GM21723 (cell line): ENCODE measurements at regions not wholly inside any gene's neighbourhood (a gene's known extent, or its start where the extent isn't known, plus 50 kb on each side); places are given as distances from the start of the nearest gene placed in this dataset.

Experiments
- ATAC-seq: cut with Tn5 transposase; IDR thresholded peaks from one replicate; pipeline ENCODE4 v1.9.1; 2021; ENCODE audit warnings: mild to moderate bottlenecking, moderate library complexity; ENCODE audit not compliant: unreplicated experiment

DNA sequence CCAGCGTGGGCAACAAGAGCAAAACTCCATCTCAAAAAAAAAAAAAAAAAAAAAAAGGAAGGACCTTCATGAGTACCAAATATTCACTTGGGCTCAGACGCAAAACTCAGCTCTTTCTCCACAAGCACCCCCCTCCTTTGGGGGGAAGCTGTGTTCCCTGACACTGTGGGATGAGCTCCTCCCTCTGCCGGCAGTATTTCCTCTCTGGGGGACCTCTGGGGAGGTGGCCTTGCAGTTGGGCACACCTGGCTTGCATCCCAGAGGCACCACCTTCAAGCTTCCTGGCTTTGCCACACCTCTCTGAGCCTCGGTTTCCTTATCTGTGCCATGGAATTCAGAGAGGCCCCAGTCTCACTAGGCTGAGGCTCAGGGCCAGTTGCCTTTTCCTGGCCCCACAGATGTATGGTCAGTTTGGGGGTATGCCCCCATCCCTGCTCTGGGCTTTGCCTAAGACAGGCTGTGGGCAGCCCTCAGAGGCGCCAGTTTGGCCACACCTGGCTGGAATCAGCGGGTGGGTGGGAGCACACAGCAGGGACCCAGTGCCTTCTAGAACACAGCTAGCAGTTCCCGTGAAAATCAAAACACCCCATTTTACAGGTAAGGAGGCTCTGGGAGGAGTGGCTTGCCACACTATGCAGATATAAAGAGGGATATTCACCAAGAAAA lies 157.5 kb upstream of the IER5L start:
- ATAC-seq, result no peak

DNA sequence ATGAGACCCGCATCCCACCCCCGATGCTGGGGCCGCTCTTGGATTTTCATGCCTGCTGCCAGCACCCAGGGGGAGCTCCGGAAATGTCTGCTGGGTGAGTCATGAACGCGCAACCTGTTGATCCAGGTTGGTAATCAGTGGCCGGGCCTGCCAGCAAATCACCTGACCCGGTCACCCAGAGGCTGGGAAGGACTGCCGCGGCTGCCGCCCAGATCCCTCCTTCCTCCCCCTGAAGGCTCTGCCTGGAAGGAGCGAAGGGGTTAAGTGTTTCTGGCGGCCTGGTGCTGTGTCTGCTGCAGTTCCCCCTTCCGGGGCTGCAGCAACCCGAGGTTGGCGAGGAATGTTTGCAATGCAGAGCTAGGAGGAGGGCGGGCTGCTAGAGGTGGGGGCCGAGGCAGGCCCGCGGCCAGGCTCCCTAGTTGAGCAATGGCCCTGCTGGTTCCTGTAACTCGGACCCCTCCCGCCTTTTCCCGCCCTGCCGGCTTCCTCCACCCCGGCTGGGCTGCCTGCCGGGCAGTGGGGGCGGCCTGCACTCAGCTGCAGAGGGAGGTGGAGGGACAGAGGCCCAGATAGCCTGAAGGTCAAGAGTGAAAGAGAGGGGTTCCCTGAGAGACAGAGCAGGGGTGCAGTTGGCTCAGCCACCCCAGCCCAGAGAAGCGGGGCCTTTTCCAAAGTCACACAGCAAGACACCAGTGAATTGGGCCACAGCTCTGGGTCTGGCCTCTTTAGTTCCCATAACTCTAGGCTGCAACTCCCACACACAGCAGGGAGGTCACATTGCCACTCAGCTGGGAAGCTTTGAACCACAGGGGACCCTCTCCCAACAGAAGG lies 156.3 kb upstream of the IER5L start:
- no peak for ATAC-seq

DNA sequence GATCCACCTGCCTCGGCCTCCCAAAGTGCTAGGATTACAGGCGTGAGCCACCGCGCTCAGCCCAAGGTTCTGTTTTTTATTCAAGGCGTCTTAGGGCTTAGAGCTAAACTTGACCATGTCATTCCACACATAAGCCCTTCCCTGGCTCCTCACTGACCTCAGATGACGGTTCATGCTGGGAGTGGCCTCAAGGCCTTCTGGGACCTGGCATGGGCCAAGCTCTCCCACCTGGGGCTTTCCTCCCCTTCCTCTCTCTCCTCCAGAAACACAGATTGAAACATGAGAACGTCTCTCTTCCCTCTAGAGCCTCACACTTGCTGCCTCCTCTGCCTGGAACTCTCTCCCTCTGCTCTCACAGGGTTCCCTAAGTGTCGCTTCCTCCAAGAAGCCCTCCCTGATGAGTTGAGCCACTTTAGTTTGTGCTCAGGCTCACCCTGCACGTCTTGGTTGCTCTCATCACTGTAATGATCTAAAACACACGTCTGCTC lies 155.6 kb upstream of the IER5L start:
- ATAC-seq, result no peak

DNA sequence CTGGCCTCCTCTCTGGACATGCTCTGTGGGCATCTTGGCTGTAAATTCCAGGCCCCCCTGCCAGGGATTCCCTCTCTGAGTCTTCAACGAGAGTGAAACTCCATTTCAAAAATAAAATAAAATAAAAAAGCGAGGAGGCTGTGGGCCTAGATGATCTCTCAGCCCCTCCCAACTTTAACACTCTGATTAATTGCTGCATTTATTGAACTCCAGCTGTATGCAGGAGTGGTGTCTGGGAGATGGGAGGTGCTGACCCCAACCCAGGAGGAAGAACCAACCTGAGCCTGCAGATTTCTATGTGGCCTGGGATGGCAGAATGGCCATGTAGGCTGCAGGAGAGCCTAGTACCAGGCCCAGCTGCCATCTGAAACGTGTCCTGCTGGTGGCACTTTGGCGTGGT lies 154.5 kb upstream of the IER5L start:
- ATAC-seq, result no peak

DNA sequence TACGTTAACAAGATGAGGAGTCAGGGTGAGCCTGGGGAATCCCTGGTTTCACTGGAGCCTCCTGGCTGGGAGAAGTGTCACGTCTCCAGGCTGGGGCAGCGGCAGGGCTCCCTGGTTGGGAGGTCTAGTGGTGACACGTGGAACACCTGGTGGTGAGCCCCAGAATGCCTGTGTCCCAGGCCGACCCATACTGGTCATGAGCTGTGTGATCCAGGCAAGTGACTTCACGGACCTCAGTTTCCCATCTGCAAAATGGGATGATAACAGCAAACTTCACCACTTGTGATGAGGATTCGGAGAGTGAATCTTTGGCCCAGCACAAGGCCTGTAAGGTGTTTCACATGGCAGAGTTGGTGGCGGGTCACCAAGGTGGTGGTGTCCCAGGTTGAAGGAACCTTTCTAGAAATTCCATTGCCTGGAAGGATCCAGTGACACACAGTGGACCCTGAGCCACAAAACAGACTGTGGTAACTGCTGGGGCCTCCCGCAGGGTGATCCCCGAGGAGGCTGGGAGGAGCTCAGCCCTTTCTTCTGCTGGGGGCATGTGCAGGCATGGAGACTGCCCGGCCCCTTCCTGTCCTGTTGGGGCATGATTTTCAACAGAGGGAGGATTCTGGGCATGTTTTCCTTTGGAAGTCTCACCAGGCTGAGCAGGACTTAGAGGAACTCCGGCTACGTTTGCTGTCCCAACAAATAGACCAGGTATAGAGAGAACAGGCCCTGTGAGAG lies 153.9 kb upstream of the IER5L start:
- no peak for ATAC-seq

DNA sequence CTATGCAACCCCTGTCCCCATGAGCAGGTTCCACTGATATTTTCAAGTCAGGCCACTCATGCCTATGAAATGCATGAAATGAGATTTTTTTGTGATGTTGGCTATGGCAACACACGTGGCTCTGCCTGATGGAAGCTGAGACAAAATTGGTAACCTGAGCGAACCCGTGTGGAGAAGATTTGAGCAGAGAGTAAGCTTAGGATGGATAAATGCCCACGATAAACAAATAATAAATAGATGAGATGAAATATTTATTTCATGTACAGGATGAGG lies 153.4 kb upstream of the IER5L start:
- no peak for ATAC-seq

DNA sequence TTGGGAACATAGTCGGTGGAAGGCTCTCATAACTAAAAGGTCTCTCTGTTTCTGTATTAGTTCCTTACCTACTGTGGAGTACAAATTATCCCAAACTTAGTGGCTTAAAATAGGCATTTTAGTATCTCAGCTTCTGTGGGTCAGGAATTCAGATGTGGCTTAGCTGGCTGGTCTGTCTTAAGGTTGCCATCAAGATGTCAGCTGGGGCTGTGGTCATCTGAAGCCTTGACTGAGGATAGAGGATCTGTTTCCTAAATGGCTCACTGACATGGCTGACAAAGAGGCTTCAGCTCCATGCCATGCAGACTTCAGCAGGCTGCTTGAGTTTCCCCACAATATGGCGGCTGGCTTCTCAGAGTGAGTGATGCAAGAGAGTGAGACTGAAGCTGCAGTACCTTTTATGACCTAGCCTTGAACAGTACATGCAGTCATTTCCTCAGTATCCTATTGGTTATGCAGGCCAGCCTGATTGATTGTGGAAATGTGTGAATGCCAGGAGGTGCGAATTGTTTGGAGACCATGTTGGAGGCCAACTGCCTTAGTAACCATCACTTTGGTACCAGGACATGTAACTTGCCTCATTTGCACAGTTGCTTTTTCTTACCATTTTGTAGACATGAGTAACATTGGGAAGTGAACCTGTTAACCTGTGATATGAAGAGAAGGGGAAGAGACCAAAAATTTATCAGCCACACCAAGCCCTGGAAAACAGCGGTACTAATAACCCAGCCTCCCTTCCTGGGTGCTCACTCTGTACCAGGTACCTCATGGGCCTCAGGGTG lies 152.8 kb upstream of the IER5L start:
- ATAC-seq, result no peak

DNA sequence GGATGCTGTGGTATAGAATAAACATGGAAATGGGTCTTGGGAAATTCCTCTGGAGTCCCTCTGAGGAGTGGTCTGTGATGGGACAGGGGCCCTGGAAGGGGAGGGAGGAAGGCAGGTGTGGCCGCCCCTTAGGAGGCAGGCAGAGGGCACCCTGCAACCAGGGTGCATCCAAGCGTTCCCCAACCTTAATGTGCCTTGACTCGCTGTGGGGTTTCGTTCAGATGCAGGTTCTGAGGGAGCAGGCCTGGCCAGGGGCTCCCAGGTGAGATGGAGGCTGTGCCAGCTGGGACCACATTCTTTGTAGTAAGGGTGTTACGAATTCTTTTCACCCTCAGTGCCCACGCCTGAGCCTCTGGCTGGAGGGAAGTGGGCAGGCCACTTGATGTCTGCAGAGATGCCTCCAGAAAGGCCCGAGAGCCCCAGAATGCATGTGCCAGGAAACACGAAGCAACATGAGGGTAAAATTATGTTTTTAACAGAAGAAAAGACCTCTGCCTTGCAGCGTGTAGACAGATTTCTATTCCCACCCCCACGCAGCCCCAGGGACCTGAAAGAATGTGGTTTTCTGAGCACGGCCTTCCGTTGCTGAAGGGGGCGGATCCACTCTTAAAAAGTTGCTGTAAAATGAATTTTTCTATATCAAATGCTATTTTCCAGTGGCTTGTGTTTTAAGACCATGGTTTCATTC lies 150.4 kb upstream of the IER5L start:
- no peak for ATAC-seq

DNA sequence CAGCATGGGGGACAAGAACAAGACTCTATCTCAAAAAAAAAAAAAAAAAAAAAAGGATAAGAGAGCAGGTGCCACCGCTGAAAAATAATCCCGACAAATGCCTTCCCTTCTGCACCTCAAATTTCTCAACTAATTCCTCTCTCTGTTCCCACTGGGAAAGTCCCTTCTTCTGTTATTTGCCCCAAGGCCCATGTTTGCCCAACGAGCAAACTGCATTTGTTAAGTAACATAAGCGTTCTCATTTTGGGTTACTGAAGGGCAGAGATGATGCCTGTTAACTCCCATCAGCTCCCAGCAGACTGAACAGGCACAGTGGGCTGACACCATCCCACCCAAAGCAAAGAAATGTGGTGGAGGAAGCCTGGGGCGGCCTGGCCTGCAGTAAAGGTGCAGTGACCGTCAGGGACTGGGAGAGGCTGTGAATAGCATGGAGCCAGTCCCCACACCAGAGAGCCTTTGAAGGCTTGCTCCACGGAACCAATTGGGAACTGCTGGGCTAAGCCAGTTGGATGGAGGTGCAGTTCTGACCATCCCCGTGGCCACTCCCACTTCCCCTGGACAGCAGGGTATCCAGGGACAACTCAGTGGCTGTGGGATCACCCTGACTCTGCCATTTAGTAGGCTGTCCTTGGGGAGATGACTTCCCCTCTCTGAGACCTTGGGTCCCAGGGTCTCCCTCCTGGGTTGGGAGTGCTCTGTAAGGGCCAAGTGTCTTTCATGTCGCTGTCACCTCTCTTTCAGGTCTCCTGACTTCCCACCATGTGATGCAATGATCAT lies 149.7 kb upstream of the IER5L start:
- ATAC-seq, result no peak

DNA sequence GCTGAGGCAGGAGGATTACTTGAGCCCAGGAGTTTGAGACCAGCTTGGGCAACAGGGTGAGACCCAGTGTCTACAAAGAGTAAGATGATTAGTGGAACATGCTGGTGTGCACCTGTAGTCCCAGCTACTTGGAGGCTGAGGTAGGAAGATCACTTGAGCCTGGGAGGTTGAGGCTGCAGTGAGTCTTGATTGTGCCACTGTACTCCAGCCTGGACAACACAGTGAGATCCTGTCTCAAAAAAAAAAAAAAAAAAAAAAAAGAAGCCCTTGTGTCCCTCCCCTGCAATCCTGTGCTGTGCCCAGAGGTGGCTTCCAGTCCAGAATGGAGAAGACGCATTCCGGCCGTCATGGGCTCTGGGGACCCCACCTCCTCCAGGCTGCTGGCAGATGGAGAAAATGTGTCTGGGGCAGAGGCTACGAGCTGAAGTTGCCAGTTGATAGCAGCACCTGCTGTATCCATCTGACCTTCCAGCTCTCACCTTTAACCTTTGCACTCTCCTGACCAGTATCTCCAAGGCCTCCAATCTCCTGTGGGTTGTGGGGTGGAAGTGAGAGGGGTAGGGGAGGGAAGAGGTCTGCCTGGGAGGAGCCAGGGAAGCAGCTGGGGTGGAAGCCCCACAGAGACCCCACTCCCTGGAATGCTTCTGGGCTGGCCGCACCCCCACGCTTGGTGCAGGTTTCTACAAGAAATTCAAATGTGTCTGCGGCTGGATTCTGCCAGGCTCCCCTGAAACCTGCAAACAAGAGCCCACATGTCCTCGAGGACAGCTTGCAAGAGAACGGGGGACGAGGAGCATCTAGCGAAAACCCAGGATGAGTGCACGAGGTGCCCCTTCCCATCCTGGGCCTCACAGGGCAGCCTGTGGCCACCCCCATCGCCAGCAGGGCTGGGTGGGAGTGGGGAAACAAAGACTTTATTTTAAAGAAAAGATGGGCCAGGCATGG lies 148.3 kb upstream of the IER5L start:
- no peak for ATAC-seq

DNA sequence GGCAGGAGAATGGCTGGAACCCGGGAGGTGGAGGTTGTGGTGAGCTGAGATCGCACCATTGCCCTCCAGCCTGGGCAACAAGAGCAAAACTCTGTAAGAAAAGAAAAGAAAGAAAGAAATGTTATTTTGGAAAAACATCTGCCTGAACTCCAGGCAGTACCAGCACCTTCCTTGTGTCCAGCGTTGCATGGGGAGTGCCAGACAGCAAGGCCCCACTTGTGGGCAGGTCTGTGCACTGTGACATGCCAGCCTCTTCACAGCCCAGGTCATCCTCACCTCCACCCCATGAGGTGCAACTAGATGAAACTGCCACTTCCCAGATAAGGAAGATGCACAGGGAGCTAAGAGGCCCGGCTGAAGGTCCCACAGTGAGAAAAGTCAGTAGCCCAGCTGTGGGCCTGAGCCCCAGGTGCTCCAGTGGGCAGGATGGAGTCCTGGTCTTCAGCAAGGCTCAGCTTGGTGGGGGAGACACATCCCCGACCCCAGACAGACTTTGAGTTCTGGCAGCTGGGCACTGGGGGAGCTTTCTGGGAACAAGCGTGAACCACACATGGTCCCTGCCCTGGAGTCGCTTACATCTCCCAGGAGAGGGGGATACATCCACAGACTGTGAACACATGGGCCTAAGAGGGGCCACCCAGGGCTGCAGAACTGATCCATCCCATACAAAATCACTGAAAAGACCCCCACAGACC lies 146.9 kb upstream of the IER5L start:
- no peak for ATAC-seq

DNA sequence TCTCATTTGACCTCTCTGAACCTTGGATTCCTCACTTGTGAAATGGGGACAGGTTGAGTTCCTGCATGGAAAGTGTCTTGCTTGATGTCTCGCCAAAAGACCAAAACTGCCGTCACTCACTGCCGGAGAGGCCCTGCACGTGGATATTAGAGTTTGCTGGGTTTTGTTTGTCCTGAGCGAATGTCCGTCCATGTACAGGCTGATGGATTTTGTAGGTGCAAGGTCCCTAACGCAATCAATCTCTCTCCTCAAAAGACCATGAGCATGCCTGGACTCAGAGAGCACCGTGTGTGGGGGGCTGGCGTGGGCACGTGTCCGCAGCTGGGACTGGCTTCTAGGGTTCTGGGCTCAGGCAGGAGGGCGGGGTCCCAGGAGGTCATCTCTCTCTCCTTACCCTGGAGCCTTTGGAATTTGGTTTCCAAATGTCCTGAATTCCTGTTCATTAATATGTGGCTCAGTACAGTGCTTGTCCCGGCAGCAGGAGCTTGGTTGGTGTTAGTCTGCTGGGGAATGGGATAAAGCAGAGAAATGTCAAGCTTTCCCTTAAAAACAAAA lies 146.0 kb upstream of the IER5L start:
- no peak for ATAC-seq

DNA sequence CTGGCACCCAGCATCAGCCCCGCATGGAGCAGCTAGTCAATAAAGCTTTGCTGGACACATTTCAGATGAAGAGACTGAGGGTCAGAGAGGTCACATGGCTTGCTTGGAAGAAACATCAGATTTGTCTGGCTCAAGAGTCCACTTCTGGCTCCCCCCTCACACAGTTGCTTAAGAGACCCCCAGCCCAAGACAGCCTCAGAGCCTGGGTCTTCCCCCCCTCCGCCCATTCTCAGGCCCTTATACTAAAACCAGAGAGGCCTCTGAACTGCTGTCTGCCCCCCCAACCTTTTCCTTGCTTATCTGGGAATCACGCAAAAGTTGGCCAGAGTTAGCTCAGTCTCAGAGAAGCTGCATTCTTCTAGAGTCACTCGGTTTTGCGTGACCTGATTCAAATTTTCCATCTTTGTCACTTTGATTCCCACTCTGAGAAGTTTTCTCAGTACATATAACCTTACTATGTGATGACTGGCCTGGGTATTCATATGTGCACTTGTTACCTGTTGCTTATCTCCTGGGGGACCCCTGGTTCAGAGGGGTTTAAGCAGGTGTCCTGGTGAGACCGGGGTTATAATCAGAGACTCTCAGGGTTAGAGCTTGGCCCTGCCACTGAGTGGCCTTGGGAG lies 145.4 kb upstream of the IER5L start:
- ATAC-seq, result no peak

DNA sequence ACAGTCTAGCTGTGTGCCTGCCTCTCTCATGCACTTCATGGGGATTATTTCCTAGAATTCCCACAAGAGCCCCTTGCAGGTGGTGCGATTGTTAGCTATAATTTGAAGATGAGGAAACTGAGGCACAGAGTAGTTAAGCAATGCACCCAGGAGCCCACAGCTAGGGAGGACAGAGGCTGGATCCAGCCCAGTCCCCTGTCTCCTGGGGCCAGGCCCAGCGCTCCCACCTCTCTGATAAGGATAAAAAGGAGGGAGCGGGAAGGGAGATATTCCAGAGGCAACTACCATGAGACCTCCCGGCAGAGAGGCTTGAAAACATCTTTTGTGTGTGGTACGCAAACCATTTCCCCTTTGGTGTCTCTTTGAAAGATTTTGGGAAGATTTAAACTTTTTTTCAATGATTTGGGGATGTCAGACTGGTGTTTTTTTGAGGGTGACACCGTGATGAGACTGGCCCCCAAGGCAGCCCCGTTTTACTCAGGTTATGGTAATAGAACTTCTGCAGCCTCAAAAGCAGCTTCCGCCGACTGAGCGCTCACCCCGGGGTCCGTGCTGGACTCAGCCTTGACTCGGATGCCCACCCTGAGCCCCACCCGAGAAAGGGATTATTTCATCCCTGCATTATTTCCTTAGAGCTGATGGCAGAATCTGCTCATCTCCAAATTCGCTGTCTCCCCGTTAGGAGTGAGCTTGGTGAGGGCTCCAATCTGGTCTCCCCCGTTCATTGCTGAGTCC lies 144.7 kb upstream of the IER5L start:
- no peak for ATAC-seq

DNA sequence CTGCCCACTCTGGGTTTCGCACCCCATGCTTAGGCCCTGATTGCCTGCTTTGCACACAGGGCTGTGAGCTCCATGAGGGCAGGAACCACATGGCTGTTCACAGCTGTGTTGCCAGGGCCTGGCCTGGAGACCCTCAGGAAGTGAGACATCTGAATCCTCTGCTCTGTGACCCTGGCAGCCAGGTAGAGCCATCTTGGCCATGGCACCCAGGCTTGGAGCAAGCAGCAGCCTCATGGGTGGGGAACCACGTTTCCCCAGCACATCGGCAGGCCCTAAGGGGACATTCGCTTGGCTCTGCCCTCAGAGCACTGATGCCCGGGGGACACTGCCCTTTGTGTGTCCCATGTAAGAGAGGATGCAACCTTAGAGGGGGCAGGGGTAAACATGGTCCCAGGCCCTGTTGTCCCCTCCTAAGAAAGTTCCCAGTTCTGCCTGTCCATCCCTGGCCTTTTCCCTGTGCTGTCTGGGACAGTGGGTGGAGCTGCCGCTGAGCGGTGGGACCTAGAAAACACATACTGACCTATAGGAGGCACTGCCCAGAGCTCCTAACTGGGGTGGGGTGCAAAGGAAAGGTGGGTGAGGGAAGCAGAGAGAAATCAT lies 144.1 kb upstream of the IER5L start:
- no peak for ATAC-seq

DNA sequence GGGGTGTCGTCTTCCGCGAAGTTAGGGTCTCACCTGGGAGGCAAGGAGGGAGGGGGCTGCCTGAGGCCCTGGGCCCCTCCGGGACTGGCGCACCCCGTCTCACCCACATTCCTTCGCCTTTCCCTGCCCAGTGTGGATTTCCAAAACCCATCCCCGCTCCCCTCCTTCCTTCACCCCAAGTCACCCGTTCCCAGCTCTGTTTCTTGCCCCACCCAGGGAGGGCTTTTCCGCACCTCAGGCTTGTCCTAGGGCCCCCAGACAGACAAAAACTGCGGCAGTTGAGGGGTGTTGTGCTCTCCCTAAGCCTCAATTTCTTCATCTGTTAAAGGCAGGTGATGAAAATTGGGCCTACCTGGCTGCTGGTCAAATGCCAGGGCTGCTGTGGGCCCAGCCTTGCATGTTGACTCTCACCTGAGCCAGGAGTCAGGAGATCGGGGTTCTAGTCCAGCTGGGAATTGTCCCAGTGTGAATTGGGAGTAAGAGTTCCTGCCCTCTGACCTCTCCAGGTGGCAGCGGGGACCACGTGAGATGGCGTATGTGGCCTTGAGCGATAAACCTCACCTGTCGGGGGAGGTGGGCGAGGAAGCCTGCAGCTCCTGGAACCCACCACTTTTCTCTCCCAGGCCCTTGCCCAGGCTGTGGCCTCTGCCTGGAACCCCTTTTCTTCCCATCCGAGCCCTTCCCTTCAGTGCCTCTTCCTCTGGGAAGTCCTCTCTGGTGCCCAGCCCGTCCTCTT lies 143.4 kb upstream of the IER5L start:
- ATAC-seq, result no peak
